Adrenal gland (tissue), 9 donors: ENCODE measurements at regions not wholly inside any gene's neighbourhood (a gene's known extent, or its start where the extent isn't known, plus 50 kb on each side); places are given as distances from the start of the nearest gene placed in this dataset.

Experiments
- DNase-seq, 7 donors: peaks; one replicate each; pipeline ENCODE4 v3.0.0-alpha.2; 2019 to 2020
- H3K27ac ChIP-seq, 5 donors: fragments of 200-600 bp; sonication (generic) in 4 of 5; 1 replicate in 3 of 5; 2 replicates in 2 of 5; pipeline versions ENCODE4 v1.5.1 to v1.8.0; 2016 to 2020; ENCODE audit warnings: mild to moderate bottlenecking in 1 of 5
- H3K27me3 ChIP-seq: fragments of 200-600 bp; 2 replicates; pipeline ENCODE4 v1.8.0; 2021
- H3K36me3 ChIP-seq, 2 donors: fragments of 200-600 bp; replicated peaks in 1 of 2; 1 replicate in 1 of 2; 2 replicates in 1 of 2; pipeline versions ENCODE4 v1.5.1 to v1.8.0; 2018 to 2022
- H3K4me1 ChIP-seq, 2 donors: fragments of 200-600 bp; replicated peaks in 1 of 2; 1 replicate in 1 of 2; 2 replicates in 1 of 2; pipeline versions ENCODE4 v1.5.1 to v1.8.0; 2018 to 2021
- H3K4me3 ChIP-seq, 4 donors: fragments of 200-600 bp; sonication (generic) in 3 of 4; one replicate each; pipeline ENCODE4 v1.5.1; 2016 to 2018
- H3K9me3 ChIP-seq, 3 donors: fragments of 200-600 bp; sonication (generic) in 1 of 3; replicated peaks in 1 of 3; 1 replicate in 2 of 3; 2 replicates in 1 of 3; pipeline versions ENCODE4 v1.5.1 to v1.8.0; 2016 to 2021
- POLR2A ChIP-seq, 2 donors: fragments of 450-650 bp; IDR thresholded peaks; one replicate each; pipeline ENCODE4 v1.6.1; 2017; ENCODE audit warnings: antibody characterized with exemption in 2 of 2, mild to moderate bottlenecking in 2 of 2, moderate library complexity in 1 of 2
- WGBS, 4 donors: extraction: QIAGEN DNeasy Blood & Tissue Kit in 2 of 4; methylation state at CpG; one replicate each; pipeline versions ENCODE4 v1.1.5 to v1.1.7; 2013 to 2017; 5-methylcytosine and 5-hydroxymethylcytosine counted together
- intact Hi-C, 2 donors: fragments of 100-400 bp; cut with DNase I; formaldehyde crosslinking; loops; one replicate each; pipeline versions ENCODE4 v1.14.1 to v1.15.0; 2022 to 2023
- small RNA-seq, 2 donors: library from RNA; depleted of rRNA; stranded (forward); fragments of <200 nt; gene quantifications; one replicate each; pipeline ENCODE3, GENCODE V24; 2016
- TF ChIP-seq, protein P1 (sequence below), 6 experiments: fragments of 450-650 bp in 4 of 6; fragments of 200-600 bp in 2 of 6; sonication (generic) in 1 of 6; IDR thresholded peaks; 1 replicate in 5 of 6; 2 replicates in 1 of 6; pipeline versions ENCODE4 v1.5.1 to v1.8.0; 2016 to 2021; ENCODE audit warnings: antibody characterized with exemption in 6 of 6, mild to moderate bottlenecking in 2 of 6, moderate library complexity in 1 of 6
- donor health status: healthy with polysubstance abuse.
- donor health status: Bipolar disorder and iron deficiency.
- donor health status: DM: yes; HTN: yes; CAD: no.
- donor health status: DM: no; HTN: no; CAD: no.
- donor health status: DM: no; HTN: no; CAD: no.

DNA sequence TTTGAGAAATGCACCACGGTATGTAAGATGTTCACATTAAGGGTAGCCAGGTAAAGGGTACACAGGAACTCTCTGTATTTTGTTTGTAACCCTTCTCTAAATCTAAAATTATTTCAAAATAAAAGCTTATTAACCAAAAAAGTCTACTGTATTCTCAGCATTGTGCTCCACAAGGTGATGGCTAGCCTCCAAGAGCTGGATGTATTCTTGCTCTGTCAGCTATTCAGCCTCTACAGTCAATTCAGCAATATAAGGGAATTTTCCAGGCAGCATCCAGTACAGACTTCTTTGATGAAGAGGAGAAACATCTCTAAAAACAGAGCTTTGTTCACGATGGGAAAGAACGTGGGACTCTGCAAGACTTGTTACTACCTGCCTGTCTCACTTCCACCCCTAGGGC is 63.5 kb upstream of the MAOA start:
- intact Hi-C loops: no loop called here
- no peaks in the 10 kb centered on the region for H3K9me3 ChIP-seq
- H3K27me3 ChIP-seq: peaks cover 4% of the 10 kb centered on the region
- no peak for TF ChIP-seq POLR2A (IDR thresholded peaks at IDR 0.05)
- TF ChIP-seq, protein P1, sequence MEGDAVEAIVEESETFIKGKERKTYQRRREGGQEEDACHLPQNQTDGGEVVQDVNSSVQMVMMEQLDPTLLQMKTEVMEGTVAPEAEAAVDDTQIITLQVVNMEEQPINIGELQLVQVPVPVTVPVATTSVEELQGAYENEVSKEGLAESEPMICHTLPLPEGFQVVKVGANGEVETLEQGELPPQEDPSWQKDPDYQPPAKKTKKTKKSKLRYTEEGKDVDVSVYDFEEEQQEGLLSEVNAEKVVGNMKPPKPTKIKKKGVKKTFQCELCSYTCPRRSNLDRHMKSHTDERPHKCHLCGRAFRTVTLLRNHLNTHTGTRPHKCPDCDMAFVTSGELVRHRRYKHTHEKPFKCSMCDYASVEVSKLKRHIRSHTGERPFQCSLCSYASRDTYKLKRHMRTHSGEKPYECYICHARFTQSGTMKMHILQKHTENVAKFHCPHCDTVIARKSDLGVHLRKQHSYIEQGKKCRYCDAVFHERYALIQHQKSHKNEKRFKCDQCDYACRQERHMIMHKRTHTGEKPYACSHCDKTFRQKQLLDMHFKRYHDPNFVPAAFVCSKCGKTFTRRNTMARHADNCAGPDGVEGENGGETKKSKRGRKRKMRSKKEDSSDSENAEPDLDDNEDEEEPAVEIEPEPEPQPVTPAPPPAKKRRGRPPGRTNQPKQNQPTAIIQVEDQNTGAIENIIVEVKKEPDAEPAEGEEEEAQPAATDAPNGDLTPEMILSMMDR (IDR thresholded peaks at IDR 0.05): no peak
- no peak overlapping the region for H3K27ac ChIP-seq
- peak in 1 of 7 donors; percentile 4 for DNase-seq
- H3K4me1 ChIP-seq: no peaks in the 10 kb centered on the region
- no peaks in the 10 kb centered on the region for H3K36me3 ChIP-seq
- H3K4me3 ChIP-seq: no peak overlapping the region
- 64 to 72% (median 70%) methylated on average over 3 of the region's 3 CpGs for WGBS, 4 donors

DNA sequence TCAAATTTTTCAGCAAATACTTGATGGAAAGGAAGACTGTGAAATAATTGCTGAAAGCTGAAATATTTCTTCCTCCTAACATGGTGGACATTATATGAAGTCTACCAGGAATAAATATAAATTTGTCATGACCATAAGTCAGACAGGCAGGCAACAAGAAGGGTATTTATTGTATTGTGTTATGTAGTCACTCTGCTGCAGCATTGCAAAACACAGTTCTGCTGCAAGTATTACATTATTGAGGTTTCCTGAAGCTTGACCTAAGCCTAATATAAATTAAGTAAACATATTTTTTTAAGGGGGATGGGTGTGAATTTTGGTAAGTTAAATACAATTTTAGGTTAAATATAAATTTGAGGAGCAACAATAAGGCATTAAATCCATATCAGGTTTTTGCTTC is 60.2 kb upstream of the MAOA start:
- intact Hi-C loops: no loop called here
- Histone ChIP-seq H3K4me3 (no peak overlapping the region), H3K27me3 (peaks cover 4% of the 10 kb centered on the region), H3K4me1 (no peaks in the 10 kb centered on the region), H3K36me3 (no peaks in the 10 kb centered on the region), H3K27ac (no peak overlapping the region), H3K9me3 (no peaks in the 10 kb centered on the region)
- DNase-seq: no peak
- TF ChIP-seq, protein P1 (IDR thresholded peaks at IDR 0.05): no peak
- no peak for TF ChIP-seq POLR2A (IDR thresholded peaks at IDR 0.05)

DNA sequence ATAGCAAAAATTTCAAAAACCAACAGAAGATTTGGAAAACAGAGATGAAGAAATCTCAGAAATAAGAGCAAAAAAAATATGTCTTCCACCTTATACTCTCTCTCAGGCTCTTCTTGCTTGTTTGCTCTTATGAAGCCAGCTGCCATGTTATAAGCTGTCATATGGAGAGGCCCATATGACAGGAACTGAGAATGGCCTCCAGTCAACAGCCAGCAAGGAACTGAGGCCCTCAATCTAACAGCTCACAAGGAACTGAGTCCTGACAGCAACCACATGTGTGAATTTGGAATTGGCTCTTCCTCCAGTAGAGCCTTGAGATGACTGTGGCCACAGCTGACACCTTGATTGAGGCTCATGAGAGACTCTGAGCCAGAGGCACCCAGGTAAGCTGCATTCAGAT is 51.3 kb upstream of the MAOA start:
- Histone ChIP-seq H3K27me3 (no peaks in the 10 kb centered on the region), H3K4me1 (no peaks in the 10 kb centered on the region)
- intact Hi-C loops: no loop called here

DNA sequence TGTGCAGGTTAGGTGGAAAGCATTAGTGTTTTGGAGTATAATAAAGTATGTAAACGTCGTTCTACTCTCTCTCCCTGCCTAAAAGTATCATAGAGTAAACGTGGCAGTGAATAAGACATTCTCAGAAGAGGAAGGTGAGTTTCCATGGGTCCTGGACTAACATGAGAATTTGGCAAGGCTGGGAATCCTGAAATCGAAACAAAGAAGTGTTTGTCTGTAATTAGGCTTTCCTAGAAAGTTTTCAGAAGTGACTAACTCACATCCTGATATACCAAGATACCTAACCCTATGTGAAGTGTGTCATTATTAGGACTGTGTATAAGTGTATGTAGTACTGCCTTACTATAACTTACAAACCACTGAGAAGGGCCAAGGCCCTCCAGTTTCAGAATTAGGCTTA is 50.7 kb upstream of the MAOA start:
- no peak for DNase-seq
- H3K36me3 ChIP-seq: no peaks in the 10 kb centered on the region
- no peaks in the 10 kb centered on the region for H3K4me1 ChIP-seq
- H3K9me3 ChIP-seq: no peaks in the 10 kb centered on the region
- H3K27ac ChIP-seq: no peak overlapping the region
- no peak for TF ChIP-seq POLR2A (IDR thresholded peaks at IDR 0.05)
- TF ChIP-seq, protein P1 (IDR thresholded peaks at IDR 0.05): no peak
- intact Hi-C loops: no loop called here
- no peaks in the 10 kb centered on the region for H3K27me3 ChIP-seq
- 66 to 90% (median 83%) methylated on average over 4 of the region's 4 CpGs for WGBS, 4 donors
- H3K4me3 ChIP-seq: no peak overlapping the region

More for the DNA sequence above, 51.3 kb upstream of the MAOA start:
- Histone ChIP-seq H3K27ac (no peak overlapping the region), H3K36me3 (no peaks in the 10 kb centered on the region), H3K4me3 (no peak overlapping the region), H3K9me3 (no peaks in the 10 kb centered on the region)
- TF ChIP-seq, protein P1 (IDR thresholded peaks at IDR 0.05): no peak
- TF ChIP-seq POLR2A (IDR thresholded peaks at IDR 0.05): no peak
- no peak for DNase-seq

Small RNA genes in the stretch of these regions (small RNA-seq; reads per million reads assigned to genes)
- gene AL451086.1: 0 reads per million in 2 donors
